Esophagus squamous epithelium (tissue), 4 donors: ENCODE measurements at regions not wholly inside any gene's neighbourhood (a gene's known extent, or its start where the extent isn't known, plus 50 kb on each side); places are given as distances from the start of the nearest gene placed in this dataset.

ENCODE experiments used
- CTCF ChIP-seq, 6 experiments: fragments of 450-650 bp in 4 of 6; fragments of 200-600 bp in 2 of 6; sonication (generic) in 2 of 6; IDR thresholded peaks; one replicate each; pipeline ENCODE4 v1.5.1; 2016 to 2019; ENCODE audit warnings: antibody characterized with exemption in 6 of 6, mild to moderate bottlenecking in 4 of 6, moderate library complexity in 4 of 6
- POLR2A ChIP-seq, 4 donors: fragments of 450-650 bp; IDR thresholded peaks; one replicate each; pipeline ENCODE4 v1.6.1; 2017; ENCODE audit warnings: antibody characterized with exemption in 4 of 4, mild to moderate bottlenecking in 4 of 4, moderate library complexity in 3 of 4

- TF ChIP-seq CTCF (IDR thresholded peaks at IDR 0.05) = no peak
- TF ChIP-seq POLR2A (IDR thresholded peaks at IDR 0.05) = no peak
Observed at GRCh38 chr6:121619013-121619412, 183.6 kb downstream of the GJA1 start.
